GM23338 (cell line): ENCODE measurements at regions not wholly inside any gene's neighbourhood (a gene's known extent, or its start where the extent isn't known, plus 50 kb on each side); places are given as distances from the start of the nearest gene placed in this dataset.

Experiments used
- ATAC-seq: fragments of 200-7000 bp; cut with Tn5 transposase; 3 replicates; pipeline ENCODE4 v1.9.1; 2020
- DNase-seq: peaks from one replicate; pipeline ENCODE4 v3.0.0-alpha.2; 2015; ENCODE audit warnings: low spot score
- H2AFZ ChIP-seq: fragments of 200-600 bp; sonication (generic); 2 replicates; pipeline ENCODE4 v1.8.0; 2016; ENCODE audit warnings: antibody characterized with exemption, mild to moderate bottlenecking, moderate library complexity
- H3F3A ChIP-seq: fragments of 200-600 bp; sonication (generic); replicated peaks from 2 replicates; pipeline ENCODE4 v1.8.0; 2017; ENCODE audit warnings: antibody characterized with exemption, mixed run types, low read depth
- H3K27ac ChIP-seq: fragments of 200-600 bp; sonication (generic); 2 replicates; pipeline ENCODE4 v1.6.1; 2016; ENCODE audit warnings: low read depth
- H3K27me3 ChIP-seq: fragments of 200-600 bp; sonication (generic); 2 replicates; pipeline ENCODE4 v1.8.0; 2016; ENCODE audit warnings: mild to moderate bottlenecking, mixed run types, moderate library complexity; ENCODE audit not compliant: insufficient read depth
- H3K36me3 ChIP-seq: fragments of 200-600 bp; sonication (generic); 2 replicates; pipeline ENCODE4 v1.8.0; 2016; ENCODE audit warnings: mild to moderate bottlenecking; ENCODE audit not compliant: insufficient read depth
- H3K4me1 ChIP-seq: fragments of 200-600 bp; sonication (generic); 2 replicates; pipeline ENCODE4 v1.8.0; 2016; ENCODE audit warnings: mild to moderate bottlenecking, moderate library complexity; ENCODE audit not compliant: insufficient read depth
- H3K4me2 ChIP-seq: fragments of 200-600 bp; sonication (generic); 2 replicates; pipeline ENCODE4 v1.7.1; 2017; ENCODE audit warnings: mixed run types
- H3K4me3 ChIP-seq: fragments of 200-600 bp; sonication (generic); 2 replicates; pipeline ENCODE4 v1.6.1; 2016; ENCODE audit warnings: mixed run types
- H3K79me2 ChIP-seq: fragments of 200-600 bp; sonication (generic); replicated peaks from 2 replicates; pipeline ENCODE4 v1.8.0; 2017; ENCODE audit warnings: mild to moderate bottlenecking; ENCODE audit not compliant: insufficient read depth
- H3K9me2 ChIP-seq: fragments of 200-600 bp; sonication (generic); 2 replicates; pipeline ENCODE4 v1.8.0; 2017; ENCODE audit not compliant: insufficient read depth
- H4K20me1 ChIP-seq: fragments of 200-600 bp; sonication (generic); replicated peaks from 2 replicates; pipeline ENCODE4 v1.8.0; 2017; ENCODE audit warnings: mild to moderate bottlenecking; ENCODE audit not compliant: insufficient read depth
- H3K27ac Mint-ChIP-seq: 2 replicates; pipeline ENCODE4 v1.8.0; 2020; ENCODE audit warnings: inconsistent platforms, mild to moderate bottlenecking, moderate library complexity, mixed read lengths
- H3K27me3 Mint-ChIP-seq: 3 replicates; pipeline ENCODE4 v1.8.0; 2022; ENCODE audit warnings: low read depth, mild to moderate bottlenecking, moderate library complexity, mixed read lengths, inconsistent platforms; ENCODE audit not compliant: insufficient read depth, poor library complexity
- H3K36me3 Mint-ChIP-seq: 3 replicates; pipeline ENCODE4 v1.8.0; 2021; ENCODE audit warnings: low read depth, mild to moderate bottlenecking, inconsistent platforms, moderate library complexity, mixed read lengths
- H3K4me1 Mint-ChIP-seq: 3 replicates; pipeline ENCODE4 v1.8.0; 2020; ENCODE audit warnings: mild to moderate bottlenecking, inconsistent platforms, mixed read lengths
- H3K4me3 Mint-ChIP-seq: 3 replicates; pipeline ENCODE4 v1.8.0; 2021; ENCODE audit warnings: moderate library complexity, mild to moderate bottlenecking, inconsistent platforms, mixed read lengths
- H3K9me3 Mint-ChIP-seq: 3 replicates; pipeline ENCODE4 v1.8.0; 2020; ENCODE audit warnings: moderate library complexity, mild to moderate bottlenecking, inconsistent platforms, mixed read lengths
- CREB1 ChIP-seq: fragments of 250-450 bp; sonication (Bioruptor Pico); IDR thresholded peaks from 2 replicates; pipeline ENCODE4 v1.5.0; 2020; ENCODE audit warnings: low read depth, mild to moderate bottlenecking, moderate library complexity
- ETS1 ChIP-seq: IDR thresholded peaks from 2 replicates; pipeline ENCODE4 v1.6.1; 2016; ENCODE audit warnings: antibody characterized with exemption
- EZH2 ChIP-seq: fragments of 200-600 bp; sonication (generic); IDR thresholded peaks from one replicate; pipeline ENCODE4 v1.8.0; 2017; ENCODE audit warnings: antibody characterized with exemption, mild to moderate bottlenecking, low read depth; ENCODE audit not compliant: unreplicated experiment
- EZH2phosphoT487 ChIP-seq: fragments of 200-600 bp; sonication (generic); IDR thresholded peaks from one replicate; pipeline ENCODE4 v1.8.1; 2018; ENCODE audit warnings: antibody characterized with exemption; ENCODE audit not compliant: unreplicated experiment
- NANOG ChIP-seq: IDR thresholded peaks from 2 replicates; pipeline ENCODE4 v1.6.1; 2016; ENCODE audit warnings: antibody characterized with exemption, borderline replicate concordance
- POLR2AphosphoS5 ChIP-seq: IDR thresholded peaks from 2 replicates; pipeline ENCODE4 v1.6.1; 2016; ENCODE audit warnings: antibody characterized with exemption, low read depth
- STAT1 ChIP-seq: IDR thresholded peaks from one replicate; pipeline ENCODE4 v1.6.1; 2016; ENCODE audit warnings: antibody characterized with exemption; ENCODE audit not compliant: unreplicated experiment
- ZNF114 ChIP-seq: fragments of 250-450 bp; sonication (Bioruptor Pico); IDR thresholded peaks from 2 replicates; pipeline ENCODE4 v1.5.0; 2020; ENCODE audit warnings: mild to moderate bottlenecking, moderate library complexity
- TF ChIP-seq, protein P1 (sequence below): IDR thresholded peaks from one replicate; pipeline ENCODE4 v1.6.1; 2018; ENCODE audit warnings: antibody characterized with exemption; ENCODE audit not compliant: unreplicated experiment
- TF ChIP-seq, protein P2 (sequence below), 2 experiments: fragments of 200-600 bp in 1 of 2; sonication (generic) in 1 of 2; conservative IDR thresholded peaks; 2 replicates each; pipeline versions ENCODE4 v1.5.1 to v1.6.1; 2016 to 2017; ENCODE audit warnings: antibody characterized with exemption in 2 of 2, low read depth in 2 of 2, mild to moderate bottlenecking in 2 of 2, moderate library complexity in 1 of 2

GRCh38 chr5:174524351-174524750 is 200.0 kb upstream of the MSX2 start:
- Histone ChIP-seq H3K4me2 (no peak overlapping the region), H4K20me1 (no peaks in the 10 kb centered on the region), H3K27me3 (no peaks in the 10 kb centered on the region; the same call in 1 of the 2 replicates), H3K4me3 (no peak overlapping the region), H3K79me2 (no peaks in the 10 kb centered on the region), H3K4me1 (peaks cover 9% of the 10 kb centered on the region; the same call in 1 of the 2 replicates), H3K27ac (no peak overlapping the region), H3K36me3 (no peaks in the 10 kb centered on the region), H3F3A (no peaks in the 10 kb centered on the region), H2AFZ (no peak overlapping the region), H3K9me2 (no peaks in the 10 kb centered on the region)
- no peak for TF ChIP-seq ZNF114 (CRISPR knock-in tag)
- no peak for TF ChIP-seq NANOG
- TF ChIP-seq POLR2AphosphoS5, result no peak
- Mint-ChIP-seq H3K27me3 (peaks cover 16% of the 10 kb centered on the region), H3K27ac (no peak overlapping the region), H3K36me3 (no peaks in the 10 kb centered on the region), H3K4me3 (no peak overlapping the region), H3K9me3 (no peaks in the 10 kb centered on the region), H3K4me1 (peaks cover 15% of the 10 kb centered on the region)
- ATAC-seq (no peak), DNase-seq (no peak)

GRCh38 chr5:174526177-174526576 is 198.2 kb upstream of the MSX2 start:
- DNase-seq (no peak), ATAC-seq (no peak)
- H3K4me2 ChIP-seq, result no peak overlapping the region
- H3K4me3 ChIP-seq, result no peak overlapping the region
- no peaks in the 10 kb centered on the region for H3K79me2 ChIP-seq
- H3K27ac Mint-ChIP-seq, result no peak overlapping the region
- H3K36me3 ChIP-seq, result no peaks in the 10 kb centered on the region
- no peak overlapping the region for H2AFZ ChIP-seq
- H3K36me3 Mint-ChIP-seq, result no peaks in the 10 kb centered on the region
- H3K9me3 Mint-ChIP-seq, result no peaks in the 10 kb centered on the region
- H3K9me2 ChIP-seq, result no peaks in the 10 kb centered on the region
- no peaks in the 10 kb centered on the region; the same call in 1 of the 2 replicates for H3K27me3 ChIP-seq
- peaks cover 12% of the 10 kb centered on the region for H3K27me3 Mint-ChIP-seq
- H3K4me3 Mint-ChIP-seq, result no peak overlapping the region
- no peaks in the 10 kb centered on the region for H3F3A ChIP-seq
- no peaks in the 10 kb centered on the region for H4K20me1 ChIP-seq
- H3K27ac ChIP-seq, result no peak overlapping the region
- no peaks in the 10 kb centered on the region for H3K4me1 ChIP-seq
- peaks cover 4% of the 10 kb centered on the region; the same call in 2 of the 3 replicates for H3K4me1 Mint-ChIP-seq
- TF ChIP-seq, protein P1, sequence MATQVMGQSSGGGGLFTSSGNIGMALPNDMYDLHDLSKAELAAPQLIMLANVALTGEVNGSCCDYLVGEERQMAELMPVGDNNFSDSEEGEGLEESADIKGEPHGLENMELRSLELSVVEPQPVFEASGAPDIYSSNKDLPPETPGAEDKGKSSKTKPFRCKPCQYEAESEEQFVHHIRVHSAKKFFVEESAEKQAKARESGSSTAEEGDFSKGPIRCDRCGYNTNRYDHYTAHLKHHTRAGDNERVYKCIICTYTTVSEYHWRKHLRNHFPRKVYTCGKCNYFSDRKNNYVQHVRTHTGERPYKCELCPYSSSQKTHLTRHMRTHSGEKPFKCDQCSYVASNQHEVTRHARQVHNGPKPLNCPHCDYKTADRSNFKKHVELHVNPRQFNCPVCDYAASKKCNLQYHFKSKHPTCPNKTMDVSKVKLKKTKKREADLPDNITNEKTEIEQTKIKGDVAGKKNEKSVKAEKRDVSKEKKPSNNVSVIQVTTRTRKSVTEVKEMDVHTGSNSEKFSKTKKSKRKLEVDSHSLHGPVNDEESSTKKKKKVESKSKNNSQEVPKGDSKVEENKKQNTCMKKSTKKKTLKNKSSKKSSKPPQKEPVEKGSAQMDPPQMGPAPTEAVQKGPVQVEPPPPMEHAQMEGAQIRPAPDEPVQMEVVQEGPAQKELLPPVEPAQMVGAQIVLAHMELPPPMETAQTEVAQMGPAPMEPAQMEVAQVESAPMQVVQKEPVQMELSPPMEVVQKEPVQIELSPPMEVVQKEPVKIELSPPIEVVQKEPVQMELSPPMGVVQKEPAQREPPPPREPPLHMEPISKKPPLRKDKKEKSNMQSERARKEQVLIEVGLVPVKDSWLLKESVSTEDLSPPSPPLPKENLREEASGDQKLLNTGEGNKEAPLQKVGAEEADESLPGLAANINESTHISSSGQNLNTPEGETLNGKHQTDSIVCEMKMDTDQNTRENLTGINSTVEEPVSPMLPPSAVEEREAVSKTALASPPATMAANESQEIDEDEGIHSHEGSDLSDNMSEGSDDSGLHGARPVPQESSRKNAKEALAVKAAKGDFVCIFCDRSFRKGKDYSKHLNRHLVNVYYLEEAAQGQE, result no peak
- TF ChIP-seq ZNF114 (CRISPR knock-in tag), result no peak
- no peak for TF ChIP-seq STAT1
- no peak for TF ChIP-seq NANOG
- TF ChIP-seq, protein P2, sequence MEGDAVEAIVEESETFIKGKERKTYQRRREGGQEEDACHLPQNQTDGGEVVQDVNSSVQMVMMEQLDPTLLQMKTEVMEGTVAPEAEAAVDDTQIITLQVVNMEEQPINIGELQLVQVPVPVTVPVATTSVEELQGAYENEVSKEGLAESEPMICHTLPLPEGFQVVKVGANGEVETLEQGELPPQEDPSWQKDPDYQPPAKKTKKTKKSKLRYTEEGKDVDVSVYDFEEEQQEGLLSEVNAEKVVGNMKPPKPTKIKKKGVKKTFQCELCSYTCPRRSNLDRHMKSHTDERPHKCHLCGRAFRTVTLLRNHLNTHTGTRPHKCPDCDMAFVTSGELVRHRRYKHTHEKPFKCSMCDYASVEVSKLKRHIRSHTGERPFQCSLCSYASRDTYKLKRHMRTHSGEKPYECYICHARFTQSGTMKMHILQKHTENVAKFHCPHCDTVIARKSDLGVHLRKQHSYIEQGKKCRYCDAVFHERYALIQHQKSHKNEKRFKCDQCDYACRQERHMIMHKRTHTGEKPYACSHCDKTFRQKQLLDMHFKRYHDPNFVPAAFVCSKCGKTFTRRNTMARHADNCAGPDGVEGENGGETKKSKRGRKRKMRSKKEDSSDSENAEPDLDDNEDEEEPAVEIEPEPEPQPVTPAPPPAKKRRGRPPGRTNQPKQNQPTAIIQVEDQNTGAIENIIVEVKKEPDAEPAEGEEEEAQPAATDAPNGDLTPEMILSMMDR (conservative IDR thresholded peaks at IDR 0.05; ENCODE audit: low read depth in 2 of 2), result no peak
- TF ChIP-seq EZH2, result no peak
- TF ChIP-seq POLR2AphosphoS5, result no peak
- no peak for TF ChIP-seq EZH2phosphoT487
- no peak for TF ChIP-seq CREB1 (CRISPR knock-in tag)
- TF ChIP-seq ETS1, result no peak
